ENCODE measurements at regions not wholly inside any gene's neighbourhood (a gene's known extent, or its start where the extent isn't known, plus 50 kb on each side); places are given as distances from the start of the nearest gene placed in this dataset.

DNA sequence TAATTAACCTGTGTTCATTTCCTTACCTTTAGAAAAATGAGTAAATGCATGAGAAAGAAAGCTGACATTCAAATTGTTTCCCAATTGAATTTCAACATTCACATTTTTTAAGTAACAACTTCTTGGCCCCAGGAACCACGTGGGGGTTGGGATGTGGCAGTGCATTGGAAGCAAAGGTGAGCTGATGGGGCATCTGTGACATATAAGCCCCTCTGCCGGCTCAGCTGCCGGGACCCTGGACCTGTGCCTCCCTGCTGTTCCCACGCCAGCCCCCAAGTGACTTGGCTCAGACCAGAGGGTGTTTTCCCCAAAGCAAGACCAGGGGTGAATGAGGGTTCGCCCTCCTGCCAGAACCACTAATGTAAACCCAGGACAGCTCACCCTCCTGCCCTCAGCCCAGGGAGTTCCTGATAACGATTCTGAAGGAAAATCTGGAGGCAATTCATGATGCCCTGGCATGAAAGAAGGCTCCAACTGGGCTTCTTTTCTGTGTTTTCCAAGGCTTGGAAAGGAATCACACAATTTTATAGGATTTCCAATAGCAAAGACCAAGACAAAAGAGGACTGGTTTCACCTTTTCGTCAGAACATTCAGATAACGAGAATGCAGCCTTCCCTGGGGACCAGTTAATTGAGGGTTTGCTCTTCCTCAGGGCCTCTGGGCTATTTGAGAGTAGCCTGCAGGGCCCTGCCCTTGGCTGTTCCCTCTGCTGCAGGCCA is 193.2 kb upstream of the TWIST2 start:
- TF ChIP-seq, protein P1, sequence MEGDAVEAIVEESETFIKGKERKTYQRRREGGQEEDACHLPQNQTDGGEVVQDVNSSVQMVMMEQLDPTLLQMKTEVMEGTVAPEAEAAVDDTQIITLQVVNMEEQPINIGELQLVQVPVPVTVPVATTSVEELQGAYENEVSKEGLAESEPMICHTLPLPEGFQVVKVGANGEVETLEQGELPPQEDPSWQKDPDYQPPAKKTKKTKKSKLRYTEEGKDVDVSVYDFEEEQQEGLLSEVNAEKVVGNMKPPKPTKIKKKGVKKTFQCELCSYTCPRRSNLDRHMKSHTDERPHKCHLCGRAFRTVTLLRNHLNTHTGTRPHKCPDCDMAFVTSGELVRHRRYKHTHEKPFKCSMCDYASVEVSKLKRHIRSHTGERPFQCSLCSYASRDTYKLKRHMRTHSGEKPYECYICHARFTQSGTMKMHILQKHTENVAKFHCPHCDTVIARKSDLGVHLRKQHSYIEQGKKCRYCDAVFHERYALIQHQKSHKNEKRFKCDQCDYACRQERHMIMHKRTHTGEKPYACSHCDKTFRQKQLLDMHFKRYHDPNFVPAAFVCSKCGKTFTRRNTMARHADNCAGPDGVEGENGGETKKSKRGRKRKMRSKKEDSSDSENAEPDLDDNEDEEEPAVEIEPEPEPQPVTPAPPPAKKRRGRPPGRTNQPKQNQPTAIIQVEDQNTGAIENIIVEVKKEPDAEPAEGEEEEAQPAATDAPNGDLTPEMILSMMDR (IDR thresholded peaks at IDR 0.05; ENCODE audit: insufficient read depth, low read length) = no peak
- no peak for TF ChIP-seq SPI1 (IDR thresholded peaks at IDR 0.05; ENCODE audit: borderline replicate concordance, low read depth)

Measured in HL-60 (cell line).